IPS DF 6.9 (cell line): ENCODE measurements at regions not wholly inside any gene's neighbourhood (a gene's known extent, or its start where the extent isn't known, plus 50 kb on each side); places are given as distances from the start of the nearest gene placed in this dataset.
"Not testable (repeated sequence)": the region's sequence is repeated elsewhere in the genome, so short reads cannot be mapped to it uniquely, and the experiment has no call there.

Experiments used
- DNase-seq: peaks from one replicate; pipeline ENCODE4 v3.0.0-alpha.2; 2013; ENCODE audit warnings: low read depth, low spot score
- H3K27ac ChIP-seq: one replicate; pipeline ENCODE4 v1.5.1; 2013; ENCODE audit warnings: low read length, control low read depth
- H3K27me3 ChIP-seq: 2 replicates; pipeline ENCODE4 v1.6.1; 2013; ENCODE audit warnings: mild to moderate bottlenecking, low read length; ENCODE audit not compliant: control insufficient read depth, insufficient read depth
- H3K36me3 ChIP-seq: 2 replicates; pipeline ENCODE4 v1.6.1; 2013; ENCODE audit warnings: low read length; ENCODE audit not compliant: control insufficient read depth, insufficient read depth
- H3K4me1 ChIP-seq: 2 replicates; pipeline ENCODE4 v1.6.1; 2013; ENCODE audit warnings: low read length; ENCODE audit not compliant: control insufficient read depth, insufficient read depth
- H3K4me3 ChIP-seq: 2 replicates; pipeline ENCODE4 v1.5.1; 2013; ENCODE audit warnings: mild to moderate bottlenecking, low read length
- H3K9me3 ChIP-seq: 2 replicates; pipeline ENCODE4 v1.6.1; 2013; ENCODE audit warnings: low read length, inconsistent platforms; ENCODE audit not compliant: control insufficient read depth, insufficient read depth
- WGBS: extraction: QIAGEN DNeasy Blood & Tissue Kit; methylation state at CpG from one replicate; pipeline ENCODE4 v1.1.7; 2013; ENCODE audit warnings: mixed read lengths, missing lambda C conversion rate; ENCODE audit not compliant: insufficient read length, insufficient coverage; 5-methylcytosine and 5-hydroxymethylcytosine counted together

DNA sequence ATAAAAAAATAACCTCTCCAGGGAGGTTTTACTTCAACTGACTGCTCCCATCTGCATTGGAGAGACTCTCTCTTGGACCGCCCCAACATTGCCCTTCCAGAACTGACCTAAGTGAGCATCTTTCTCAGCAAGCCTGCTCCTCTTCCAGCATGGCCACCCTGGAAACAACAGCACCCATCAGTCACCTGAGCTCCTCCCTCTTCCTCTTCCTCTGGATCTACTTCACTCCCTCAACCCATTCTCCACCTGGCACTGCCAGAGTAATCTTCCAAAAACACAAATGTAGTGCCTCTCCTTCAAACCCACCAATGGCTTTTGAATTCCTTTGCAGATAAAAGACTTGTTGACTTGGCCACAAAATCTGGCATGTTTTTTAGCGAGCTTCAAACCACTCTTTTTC is 128.8 kb upstream of the NR2F2 start:
- Histone ChIP-seq H3K4me1 (no peaks in the 10 kb centered on the region), H3K4me3 (no peak overlapping the region), H3K9me3 (no peaks in the 10 kb centered on the region), H3K27me3 (no peaks in the 10 kb centered on the region), H3K36me3 (no peaks in the 10 kb centered on the region), H3K27ac (no peak overlapping the region)
- WGBS: no CpG with 5 or more reads among the region's 2 CpGs
- DNase-seq: no peak

DNA sequence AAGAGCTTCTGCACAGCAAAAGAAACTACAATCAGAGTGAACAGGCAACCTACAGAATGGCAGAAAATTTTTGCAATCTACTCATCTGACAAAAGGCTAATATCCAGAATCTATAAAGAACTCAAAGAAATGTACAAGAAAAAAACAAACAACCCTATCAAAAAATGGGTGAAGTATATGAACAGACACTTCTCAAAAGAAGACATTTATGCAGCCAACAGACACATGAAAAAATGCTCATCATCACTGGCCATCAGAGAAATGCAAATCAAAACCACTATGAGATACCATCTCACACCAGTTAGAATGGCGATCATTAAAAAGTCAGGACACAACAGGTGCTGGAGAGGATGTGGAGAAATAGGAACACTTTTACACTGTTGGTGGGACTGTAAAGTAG is 124.9 kb upstream of the NR2F2 start:
- no CpG with 5 or more reads among the region's 1 CpG for WGBS
- DNase-seq: not testable (repeated sequence)

DNA sequence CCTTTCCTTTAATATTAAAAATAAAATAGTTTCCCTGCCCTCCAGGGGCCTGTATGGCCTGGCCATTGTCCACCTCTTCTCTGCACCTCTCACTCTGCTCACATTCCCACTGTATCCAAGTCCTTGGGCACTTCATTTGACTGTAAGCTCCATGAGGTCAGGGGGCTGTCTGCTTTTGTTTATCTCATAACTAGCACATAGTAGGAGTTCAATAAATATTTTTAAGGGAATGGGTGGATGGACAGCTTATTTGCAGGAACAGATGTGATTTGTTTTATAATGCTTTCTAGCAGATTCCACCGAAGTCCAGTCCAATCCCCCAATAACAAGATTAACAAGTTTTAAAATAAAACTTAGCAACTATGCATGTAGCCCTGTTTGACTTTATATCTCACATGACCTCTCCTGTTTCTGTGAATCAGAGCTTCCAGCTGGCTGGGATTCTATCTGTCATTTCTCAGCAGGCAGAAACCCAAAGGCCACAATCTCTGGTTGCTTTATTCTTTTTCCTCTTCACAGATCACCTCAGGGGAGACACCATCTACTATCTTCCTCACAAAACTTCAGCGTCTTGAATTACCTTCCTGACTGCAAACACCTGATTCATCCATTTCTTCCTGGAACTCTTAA is 123.0 kb upstream of the NR2F2 start:
- Histone ChIP-seq H3K27ac (no peak overlapping the region), H3K4me1 (no peaks in the 10 kb centered on the region), H3K4me3 (no peak overlapping the region), H3K27me3 (no peaks in the 10 kb centered on the region), H3K9me3 (no peaks in the 10 kb centered on the region), H3K36me3 (no peaks in the 10 kb centered on the region)
- no peak for DNase-seq
- WGBS: no CpG with 5 or more reads among the region's 2 CpGs

More for the DNA sequence above, 124.9 kb upstream of the NR2F2 start:
- H3K9me3 ChIP-seq, H3K4me1 ChIP-seq, H3K36me3 ChIP-seq, H3K4me3 ChIP-seq, H3K27ac ChIP-seq, H3K27me3 ChIP-seq: not testable (repeated sequence)

DNA sequence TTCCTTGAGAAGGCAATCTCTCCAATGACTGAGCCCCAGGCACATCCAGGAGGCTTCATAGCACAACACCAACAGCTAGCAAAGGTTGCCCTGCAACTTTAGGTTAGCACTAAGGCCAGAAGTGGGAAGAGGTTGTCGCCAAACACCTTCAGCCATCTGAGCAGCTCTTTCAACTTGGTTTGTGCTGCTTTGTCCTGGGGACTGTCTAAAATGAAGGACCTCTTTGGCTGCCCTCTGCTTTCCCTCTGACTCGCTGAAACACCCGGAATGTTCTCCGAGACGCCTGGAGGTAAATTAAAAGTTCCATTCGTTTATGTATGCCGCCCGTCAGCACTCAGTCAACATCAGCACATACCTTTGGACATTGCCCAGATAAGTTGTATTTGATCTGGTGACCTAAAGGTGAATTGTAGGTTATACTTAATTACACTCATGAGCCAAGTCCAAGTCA is 121.2 kb upstream of the NR2F2 start:
- no CpG with 5 or more reads among the region's 8 CpGs for WGBS
- Histone ChIP-seq H3K27me3 (no peaks in the 10 kb centered on the region), H3K27ac (no peak overlapping the region), H3K4me1 (no peaks in the 10 kb centered on the region; the same call in 1 of the 2 replicates), H3K9me3 (no peaks in the 10 kb centered on the region), H3K4me3 (no peak overlapping the region), H3K36me3 (no peaks in the 10 kb centered on the region)
- DNase-seq: no peak

DNA sequence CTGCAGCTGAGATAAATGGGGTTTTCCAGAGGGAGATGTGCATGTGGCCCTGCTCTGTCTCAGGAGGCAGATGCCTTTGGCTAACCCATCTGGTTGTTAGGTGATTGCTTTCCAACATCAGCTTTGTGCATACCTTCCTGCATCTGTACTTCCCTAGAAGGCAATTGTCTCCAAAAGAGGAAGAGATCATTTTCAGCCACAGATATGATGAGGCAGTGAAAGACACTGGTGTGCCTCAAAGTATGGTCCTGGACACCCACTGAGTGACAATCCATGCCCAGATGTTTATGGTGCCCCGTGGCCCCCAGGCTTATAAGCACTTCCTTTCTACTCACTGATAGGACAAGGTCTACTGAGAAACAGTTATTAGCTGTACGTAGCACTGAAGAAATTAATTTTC is 117.5 kb upstream of the NR2F2 start:
- H3K27me3 ChIP-seq: no peaks in the 10 kb centered on the region; the same call in 1 of the 2 replicates
- H3K27ac ChIP-seq: no peak overlapping the region
- WGBS: no CpG with 5 or more reads among the region's 2 CpGs
- H3K9me3 ChIP-seq: no peaks in the 10 kb centered on the region
- H3K4me3 ChIP-seq: no peak overlapping the region
- no peak for DNase-seq
- no peaks in the 10 kb centered on the region; the same call in 1 of the 2 replicates for H3K4me1 ChIP-seq
- H3K36me3 ChIP-seq: no peaks in the 10 kb centered on the region

DNA sequence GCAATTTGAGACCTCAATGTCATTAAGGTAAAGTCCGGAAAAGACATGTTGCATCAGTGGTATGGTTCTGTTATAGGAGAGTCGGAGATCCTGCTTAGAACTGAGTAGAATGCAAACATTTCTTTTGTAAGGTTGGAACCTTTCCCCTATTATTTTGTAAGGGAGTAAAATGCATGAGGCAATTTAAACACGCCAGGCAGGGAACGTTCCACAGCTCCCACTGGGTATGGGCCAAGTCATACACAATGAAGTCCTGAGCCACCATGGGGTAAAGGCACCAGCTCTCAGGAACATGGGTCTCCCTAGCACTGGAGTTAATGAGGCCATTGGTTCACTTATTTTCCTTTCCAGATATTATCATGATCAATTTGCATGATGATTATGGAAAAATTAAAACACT is 116.6 kb upstream of the NR2F2 start:
- Histone ChIP-seq H3K4me3 (no peak overlapping the region), H3K27ac (no peak overlapping the region), H3K27me3 (no peaks in the 10 kb centered on the region; the same call in 1 of the 2 replicates), H3K36me3 (no peaks in the 10 kb centered on the region), H3K4me1 (no peaks in the 10 kb centered on the region; the same call in 1 of the 2 replicates), H3K9me3 (no peaks in the 10 kb centered on the region)
- no peak for DNase-seq
- WGBS: no CpG with 5 or more reads among the region's 4 CpGs

DNA sequence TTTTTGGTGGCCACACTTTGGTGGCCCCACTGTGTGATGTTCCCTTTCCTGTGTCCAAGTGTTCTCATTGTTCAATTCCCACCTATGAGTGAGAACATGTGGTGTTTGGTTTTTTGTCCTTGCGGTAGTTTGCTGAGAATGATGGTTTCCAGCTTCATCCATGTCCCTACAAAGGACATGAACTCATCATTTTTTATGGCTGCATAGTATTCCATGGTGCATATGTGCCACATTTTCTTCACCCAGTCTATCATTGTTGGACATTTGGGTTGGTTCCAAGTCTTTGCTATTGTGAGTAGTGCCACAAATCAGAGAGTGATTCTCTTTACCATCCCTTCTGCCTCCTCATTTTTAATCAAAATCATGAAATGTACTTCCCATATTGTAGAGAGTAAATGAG is 114.0 kb upstream of the NR2F2 start:
- not testable (repeated sequence) for H3K4me1 ChIP-seq, H3K4me3 ChIP-seq, H3K9me3 ChIP-seq, H3K36me3 ChIP-seq, H3K27me3 ChIP-seq, DNase-seq, H3K27ac ChIP-seq
- no CpG with 5 or more reads among the region's 1 CpG for WGBS

DNA sequence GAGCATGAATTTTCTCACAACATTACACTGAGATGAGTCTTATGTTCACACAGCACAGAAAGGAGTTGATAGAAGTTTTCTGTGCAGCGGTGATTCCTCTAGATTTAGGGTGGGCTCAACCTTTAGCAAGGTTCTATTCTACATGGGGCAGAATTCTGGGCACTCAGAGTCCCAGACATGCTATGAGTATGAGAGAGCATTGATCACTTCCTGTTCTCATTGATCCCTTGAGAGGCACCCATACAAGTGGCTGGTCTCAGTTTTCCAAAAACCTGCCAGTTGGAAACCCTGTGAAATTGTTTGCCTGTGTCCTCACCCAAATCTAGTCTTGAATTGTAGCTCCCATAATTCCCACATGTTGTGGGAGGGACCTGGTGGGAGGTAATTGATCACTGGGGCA is 112.5 kb upstream of the NR2F2 start:
- no peak overlapping the region for H3K4me3 ChIP-seq
- WGBS: no CpG with 5 or more reads among the region's 1 CpG
- no peaks in the 10 kb centered on the region; the same call in 1 of the 2 replicates for H3K4me1 ChIP-seq
- DNase-seq: no peak
- H3K9me3 ChIP-seq: no peaks in the 10 kb centered on the region
- H3K36me3 ChIP-seq: no peaks in the 10 kb centered on the region
- H3K27ac ChIP-seq: no peak overlapping the region
- no peaks in the 10 kb centered on the region; the same call in 1 of the 2 replicates for H3K27me3 ChIP-seq

DNA sequence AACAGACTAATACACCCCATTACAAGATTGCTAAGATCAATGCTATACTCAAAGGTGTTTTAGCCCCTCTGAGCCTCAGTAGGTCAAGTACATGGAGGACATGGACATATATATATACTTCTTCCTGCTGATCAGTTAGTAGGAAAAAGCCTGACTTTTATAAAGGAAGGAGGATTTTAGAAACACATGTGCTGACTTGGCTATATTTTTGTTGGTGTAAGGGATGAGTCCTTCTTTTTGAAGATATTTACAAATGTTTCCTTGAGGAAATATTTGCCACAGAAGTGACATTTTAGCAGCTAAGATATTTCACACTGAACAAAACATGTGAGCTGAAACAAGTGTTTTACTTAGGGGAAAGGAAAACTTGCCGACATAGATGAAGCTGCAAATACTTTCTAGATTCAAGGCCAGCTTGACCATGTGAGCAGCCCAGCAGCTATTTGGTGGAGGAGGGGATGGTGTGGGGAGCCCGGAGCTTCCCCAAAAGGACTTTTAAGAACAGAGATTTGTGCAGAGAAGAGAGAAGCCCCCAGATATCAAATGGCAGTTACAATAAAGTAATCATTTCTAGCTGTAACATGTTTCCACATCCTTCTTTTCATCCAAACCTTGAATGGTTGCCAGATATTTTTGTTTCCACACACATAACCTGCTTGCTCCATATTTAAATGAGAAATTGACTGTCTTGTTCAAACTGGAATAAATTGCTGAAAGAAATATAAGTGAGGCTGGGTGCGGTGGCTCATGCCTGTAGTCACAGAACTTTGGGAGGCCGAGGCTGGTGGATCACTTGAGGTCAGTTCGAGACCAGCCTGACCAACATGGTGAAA is 111.7 kb upstream of the NR2F2 start:
- no CpG with 5 or more reads among the region's 5 CpGs for WGBS
- H3K4me1 ChIP-seq: no peaks in the 10 kb centered on the region
- H3K36me3 ChIP-seq: no peaks in the 10 kb centered on the region
- no peak overlapping the region for H3K27ac ChIP-seq
- no peak for DNase-seq
- H3K9me3 ChIP-seq: no peaks in the 10 kb centered on the region
- no peaks in the 10 kb centered on the region; the same call in 1 of the 2 replicates for H3K27me3 ChIP-seq
- no peak overlapping the region for H3K4me3 ChIP-seq

DNA sequence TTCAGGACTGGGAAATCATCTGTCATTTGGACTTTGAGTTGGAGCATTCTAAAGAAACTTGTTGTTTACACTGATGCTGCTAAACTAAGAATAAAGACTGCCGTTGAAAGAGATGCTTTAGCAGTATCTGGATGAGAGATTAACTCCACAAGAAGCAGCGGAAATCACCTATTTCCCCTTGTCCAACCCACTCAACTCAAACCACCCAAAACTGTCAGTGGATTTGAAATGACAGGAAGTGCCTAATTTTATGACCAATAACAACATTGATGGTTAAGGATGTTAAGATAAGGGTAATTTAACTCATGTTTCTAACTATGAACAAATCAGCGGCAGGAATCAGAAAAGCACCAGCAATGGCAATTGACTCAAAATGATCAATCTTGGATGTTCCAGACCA is 110.8 kb upstream of the NR2F2 start:
- Histone ChIP-seq H3K27ac (no peak overlapping the region), H3K27me3 (no peaks in the 10 kb centered on the region; the same call in 1 of the 2 replicates), H3K4me3 (no peak overlapping the region), H3K4me1 (no peaks in the 10 kb centered on the region), H3K36me3 (no peaks in the 10 kb centered on the region), H3K9me3 (no peaks in the 10 kb centered on the region)
- DNase-seq: no peak
- no CpG with 5 or more reads among the region's 3 CpGs for whole genome bisulfite sequencing
